Nucleus accumbens (tissue), 56 donors: ENCODE measurements at regions not wholly inside any gene's neighbourhood (a gene's known extent, or its start where the extent isn't known, plus 50 kb on each side); places are given as distances from the start of the nearest gene placed in this dataset.
A peak's percentile ranks its signal among the peaks of the same experiment; 100 is the strongest.

ENCODE experiments used
- DNase-seq, 56 donors: peaks; one replicate each; lab custom pipeline; 2025; lab: John Stamatoyannopoulos, UW

- no peak for DNase-seq
Observed at GRCh38 chr19:29098091-29098490, 114.9 kb downstream of the UQCRFS1 start.

- no peak for DNase-seq
Observed at GRCh38 chr19:29096896-29097295, 116.1 kb downstream of the UQCRFS1 start.

- DNase-seq = no peak
Observed at GRCh38 chr19:29093553-29093908, 119.4 kb downstream of the UQCRFS1 start.

- DNase-seq = no peak
Observed at GRCh38 chr19:29092712-29093552, 120.0 kb downstream of the UQCRFS1 start.

- DNase-seq = no peak
Observed at GRCh38 chr19:29090783-29091526, 122.0 kb downstream of the UQCRFS1 start.

- no peak for DNase-seq
Observed at GRCh38 chr19:29089315-29089870, 123.6 kb downstream of the UQCRFS1 start.

GRCh38 chr19:29088761-29089160, 124.2 kb downstream of the UQCRFS1 start:
- peak in 4 of 56 donors; percentile 1 to 14 (median 4) for DNase-seq

GRCh38 chr19:29086646-29087045, 126.3 kb downstream of the UQCRFS1 start:
- no peak for DNase-seq

- DNase-seq = no peak
Observed at GRCh38 chr19:29086182-29086581, 126.8 kb downstream of the UQCRFS1 start.

GRCh38 chr19:29085630-29086029, 127.3 kb downstream of the UQCRFS1 start:
- no peak for DNase-seq

- no peak for DNase-seq
Observed at GRCh38 chr19:29085206-29085605, 127.7 kb downstream of the UQCRFS1 start.

- DNase-seq = no peak
Observed at GRCh38 chr19:29084266-29084665, 128.7 kb downstream of the UQCRFS1 start.

GRCh38 chr19:29083863-29084262, 129.1 kb downstream of the UQCRFS1 start:
- DNase-seq = no peak

GRCh38 chr19:29079356-29080032, 133.5 kb downstream of the UQCRFS1 start:
- DNase-seq = no peak

GRCh38 chr19:29076963-29077362, 136.0 kb downstream of the UQCRFS1 start:
- DNase-seq = no peak

GRCh38 chr19:29076161-29076560, 136.8 kb downstream of the UQCRFS1 start:
- DNase-seq = no peak

- DNase-seq = no peak
Observed at GRCh38 chr19:29075149-29075548, 137.8 kb downstream of the UQCRFS1 start.

GRCh38 chr19:29074579-29074978, 138.4 kb downstream of the UQCRFS1 start:
- DNase-seq = no peak

- DNase-seq = no peak
Observed at GRCh38 chr19:29067831-29068230, 145.1 kb downstream of the UQCRFS1 start.

GRCh38 chr19:29062475-29063435, 150.2 kb downstream of the UQCRFS1 start:
- DNase-seq = peak in 3 of 56 donors; percentile 4 to 32 (median 11)
